Panc1 (cell line): ENCODE measurements at regions not wholly inside any gene's neighbourhood (a gene's known extent, or its start where the extent isn't known, plus 50 kb on each side); places are given as distances from the start of the nearest gene placed in this dataset.
"Not testable (repeated sequence)": the region's sequence is repeated elsewhere in the genome, so short reads cannot be mapped to it uniquely, and the experiment has no call there.

ENCODE experiments used
- ATAC-seq: fragments of 200-7000 bp; cut with Tn5 transposase; 2 replicates; pipeline ENCODE4 v1.9.1; 2020; ENCODE audit warnings: mild to moderate bottlenecking, moderate library complexity
- BruUV-seq: library from RNA; stranded (reverse); fragments of 400-500 nt; replicated peaks from 2 replicates; lab custom pipeline; 2021; lab: Mats Ljungman, UMichigan
- CTCF ChIA-PET: fragments of 300-600 bp; sonication (Branson Sonifier 250); formaldehyde crosslinking; loops from one replicate; lab custom pipeline; 2022; ENCODE audit warnings: antibody characterized with exemption; lab: Charles Lee
- POLR2A ChIA-PET: fragments of 300-600 bp; sonication (Branson Sonifier 250); formaldehyde crosslinking; loops from one replicate; lab custom pipeline; 2022; ENCODE audit warnings: antibody characterized with exemption; lab: Charles Lee
- DNase-seq: peaks from one replicate; pipeline ENCODE4 v3.0.0-alpha.2; 2010; ENCODE audit warnings: low read depth, low spot score
- H3K27ac ChIP-seq: 2 replicates; pipeline ENCODE4 v1.5.1; 2011; ENCODE audit warnings: mild to moderate bottlenecking, low read length, inconsistent platforms
- H3K27me3 ChIP-seq: fragments of 200-500 bp; sonication (Bioruptor generic); 2 replicates; pipeline ENCODE4 v1.6.0; 2014; ENCODE audit warnings: low read length, inconsistent platforms; ENCODE audit not compliant: control insufficient read depth, insufficient read depth
- H3K36me3 ChIP-seq: fragments of 200-500 bp; sonication (Bioruptor generic); 2 replicates; pipeline ENCODE4 v1.5.1; 2014; ENCODE audit warnings: inconsistent platforms, mild to moderate bottlenecking, low read length, moderate library complexity; ENCODE audit not compliant: control insufficient read depth, insufficient read depth
- H3K4me1 ChIP-seq: 2 replicates; pipeline ENCODE4 v1.5.1; 2011; ENCODE audit warnings: inconsistent platforms, mild to moderate bottlenecking, low read length, moderate library complexity; ENCODE audit not compliant: control insufficient read depth, insufficient read depth
- H3K4me3 ChIP-seq, 2 experiments: 2 replicates each; pipeline ENCODE4 v1.5.1; 2011 to 2012; ENCODE audit warnings: low read depth in 2 of 2, low read length in 2 of 2, mild to moderate bottlenecking in 2 of 2, inconsistent platforms in 1 of 2, moderate library complexity in 1 of 2
- H3K9me3 ChIP-seq: fragments of 200-500 bp; sonication (Bioruptor generic); 2 replicates; pipeline ENCODE4 v1.5.1; 2014; ENCODE audit warnings: low read depth, mild to moderate bottlenecking, inconsistent platforms, low read length, moderate library complexity; ENCODE audit not compliant: control insufficient read depth, insufficient read depth
- POLR2AphosphoS5 ChIP-seq: IDR thresholded peaks from 2 replicates; pipeline ENCODE4 v1.6.1; 2012; ENCODE audit warnings: mild to moderate bottlenecking, low read depth, low read length, moderate library complexity
- SIN3A ChIP-seq: IDR thresholded peaks from 2 replicates; pipeline ENCODE4 v1.6.1; 2012; ENCODE audit warnings: low read depth, mild to moderate bottlenecking, low read length, moderate library complexity, borderline replicate concordance; ENCODE audit not compliant: insufficient read depth
- TCF7L2 ChIP-seq: IDR thresholded peaks from 2 replicates; pipeline ENCODE4 v1.6.1; 2011; ENCODE audit warnings: mild to moderate bottlenecking, low read depth, low read length, inconsistent platforms
- in situ Hi-C: cut with HindIII; loops from 2 replicates; pipeline ENCODE4 v1.10.0; 2016; ENCODE audit warnings: low sequenced_read_pairs, low pct_unique_long_range_greater_than_20kb
- intact Hi-C: fragments of 100-400 bp; cut with micrococcal nuclease; formaldehyde crosslinking; loops from one replicate; pipeline ENCODE4 v1.10.0; 2022; ENCODE audit not compliant: unreplicated experiment
- TF ChIP-seq, protein P1 (sequence below): fragments of 450-650 bp; IDR thresholded peaks from 2 replicates; pipeline ENCODE4 v1.5.1; 2017; ENCODE audit warnings: mild to moderate bottlenecking
- TF ChIP-seq, protein P2 (sequence below), 2 experiments: IDR thresholded peaks; 2 replicates each; pipeline ENCODE4 v1.6.1; 2011 to 2012; ENCODE audit warnings: low read depth in 2 of 2, control low read depth in 1 of 2, low read length in 1 of 2, mild to moderate bottlenecking in 1 of 2, moderate library complexity in 1 of 2; ENCODE audit not compliant: insufficient read depth in 1 of 2

DNA sequence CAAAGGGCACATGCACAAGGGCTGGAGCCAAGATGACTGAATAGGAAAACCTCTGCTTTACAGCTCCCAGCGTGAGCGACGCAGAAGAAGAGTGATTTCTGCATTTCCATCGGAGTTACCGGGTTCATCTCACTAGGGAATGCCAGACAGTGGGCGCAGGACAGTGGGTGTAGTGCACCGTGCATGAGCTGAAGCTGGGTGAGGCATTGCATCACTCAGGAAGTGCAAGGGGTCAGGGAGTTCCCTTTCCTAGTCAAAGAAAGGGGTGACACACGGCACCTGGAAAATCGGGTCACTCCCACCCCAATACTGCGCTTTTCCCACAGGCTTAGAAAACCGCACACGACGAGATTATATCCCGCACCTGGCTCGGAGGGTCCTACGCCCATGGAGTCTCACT lies 64.5 kb upstream of the HTR1E start:
- CTCF ChIA-PET, H3K27ac ChIP-seq, H3K4me1 ChIP-seq, H3K36me3 ChIP-seq, ATAC-seq, POLR2A ChIA-PET, BruUV-seq, H3K27me3 ChIP-seq, intact Hi-C loops, DNase-seq, H3K4me3 ChIP-seq, H3K9me3 ChIP-seq, in situ Hi-C loops: not testable (repeated sequence)

DNA sequence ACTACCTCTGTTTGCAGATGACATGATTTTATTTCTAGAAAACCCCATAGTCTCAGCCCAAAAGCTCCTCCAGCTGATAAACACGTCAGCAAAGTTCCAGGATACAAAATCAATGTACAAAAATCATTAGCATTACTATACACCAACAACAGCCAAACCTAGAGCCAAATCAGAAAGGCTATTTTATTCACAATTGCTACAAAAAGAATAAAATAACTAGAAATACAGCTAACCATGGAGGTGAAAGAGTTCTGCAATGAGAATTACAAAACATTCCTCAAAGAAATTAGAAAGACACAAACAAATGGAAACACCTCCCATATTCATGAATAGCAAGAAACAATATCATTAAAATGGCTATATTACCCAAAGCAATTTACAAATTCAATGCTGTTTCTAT lies 65.6 kb upstream of the HTR1E start:
- DNase-seq (no peak), ATAC-seq (no peak)
- BruUV-seq: no TSS peak
- H3K27me3 ChIP-seq: no peaks in the 10 kb centered on the region
- TF ChIP-seq SIN3A (no peak), POLR2AphosphoS5 (no peak), TCF7L2 (no peak)
- TF ChIP-seq, protein P1, sequence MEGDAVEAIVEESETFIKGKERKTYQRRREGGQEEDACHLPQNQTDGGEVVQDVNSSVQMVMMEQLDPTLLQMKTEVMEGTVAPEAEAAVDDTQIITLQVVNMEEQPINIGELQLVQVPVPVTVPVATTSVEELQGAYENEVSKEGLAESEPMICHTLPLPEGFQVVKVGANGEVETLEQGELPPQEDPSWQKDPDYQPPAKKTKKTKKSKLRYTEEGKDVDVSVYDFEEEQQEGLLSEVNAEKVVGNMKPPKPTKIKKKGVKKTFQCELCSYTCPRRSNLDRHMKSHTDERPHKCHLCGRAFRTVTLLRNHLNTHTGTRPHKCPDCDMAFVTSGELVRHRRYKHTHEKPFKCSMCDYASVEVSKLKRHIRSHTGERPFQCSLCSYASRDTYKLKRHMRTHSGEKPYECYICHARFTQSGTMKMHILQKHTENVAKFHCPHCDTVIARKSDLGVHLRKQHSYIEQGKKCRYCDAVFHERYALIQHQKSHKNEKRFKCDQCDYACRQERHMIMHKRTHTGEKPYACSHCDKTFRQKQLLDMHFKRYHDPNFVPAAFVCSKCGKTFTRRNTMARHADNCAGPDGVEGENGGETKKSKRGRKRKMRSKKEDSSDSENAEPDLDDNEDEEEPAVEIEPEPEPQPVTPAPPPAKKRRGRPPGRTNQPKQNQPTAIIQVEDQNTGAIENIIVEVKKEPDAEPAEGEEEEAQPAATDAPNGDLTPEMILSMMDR: no peak
- TF ChIP-seq, protein P2, sequence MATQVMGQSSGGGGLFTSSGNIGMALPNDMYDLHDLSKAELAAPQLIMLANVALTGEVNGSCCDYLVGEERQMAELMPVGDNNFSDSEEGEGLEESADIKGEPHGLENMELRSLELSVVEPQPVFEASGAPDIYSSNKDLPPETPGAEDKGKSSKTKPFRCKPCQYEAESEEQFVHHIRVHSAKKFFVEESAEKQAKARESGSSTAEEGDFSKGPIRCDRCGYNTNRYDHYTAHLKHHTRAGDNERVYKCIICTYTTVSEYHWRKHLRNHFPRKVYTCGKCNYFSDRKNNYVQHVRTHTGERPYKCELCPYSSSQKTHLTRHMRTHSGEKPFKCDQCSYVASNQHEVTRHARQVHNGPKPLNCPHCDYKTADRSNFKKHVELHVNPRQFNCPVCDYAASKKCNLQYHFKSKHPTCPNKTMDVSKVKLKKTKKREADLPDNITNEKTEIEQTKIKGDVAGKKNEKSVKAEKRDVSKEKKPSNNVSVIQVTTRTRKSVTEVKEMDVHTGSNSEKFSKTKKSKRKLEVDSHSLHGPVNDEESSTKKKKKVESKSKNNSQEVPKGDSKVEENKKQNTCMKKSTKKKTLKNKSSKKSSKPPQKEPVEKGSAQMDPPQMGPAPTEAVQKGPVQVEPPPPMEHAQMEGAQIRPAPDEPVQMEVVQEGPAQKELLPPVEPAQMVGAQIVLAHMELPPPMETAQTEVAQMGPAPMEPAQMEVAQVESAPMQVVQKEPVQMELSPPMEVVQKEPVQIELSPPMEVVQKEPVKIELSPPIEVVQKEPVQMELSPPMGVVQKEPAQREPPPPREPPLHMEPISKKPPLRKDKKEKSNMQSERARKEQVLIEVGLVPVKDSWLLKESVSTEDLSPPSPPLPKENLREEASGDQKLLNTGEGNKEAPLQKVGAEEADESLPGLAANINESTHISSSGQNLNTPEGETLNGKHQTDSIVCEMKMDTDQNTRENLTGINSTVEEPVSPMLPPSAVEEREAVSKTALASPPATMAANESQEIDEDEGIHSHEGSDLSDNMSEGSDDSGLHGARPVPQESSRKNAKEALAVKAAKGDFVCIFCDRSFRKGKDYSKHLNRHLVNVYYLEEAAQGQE (IDR thresholded peaks at IDR 0.05; ENCODE audit: insufficient read depth in 1 of 2, low read depth in 2 of 2, low read length in 1 of 2): no peak
- in situ Hi-C loops (no loop called here), intact Hi-C loops (no loop called here)
- POLR2A ChIA-PET: no interaction called here
- H3K27ac ChIP-seq: no peak overlapping the region
- no peak overlapping the region for H3K4me3 ChIP-seq
- no peaks in the 10 kb centered on the region for H3K36me3 ChIP-seq
- H3K4me1 ChIP-seq: no peaks in the 10 kb centered on the region
- CTCF ChIA-PET: no interaction called here
- H3K9me3 ChIP-seq: no peaks in the 10 kb centered on the region

DNA sequence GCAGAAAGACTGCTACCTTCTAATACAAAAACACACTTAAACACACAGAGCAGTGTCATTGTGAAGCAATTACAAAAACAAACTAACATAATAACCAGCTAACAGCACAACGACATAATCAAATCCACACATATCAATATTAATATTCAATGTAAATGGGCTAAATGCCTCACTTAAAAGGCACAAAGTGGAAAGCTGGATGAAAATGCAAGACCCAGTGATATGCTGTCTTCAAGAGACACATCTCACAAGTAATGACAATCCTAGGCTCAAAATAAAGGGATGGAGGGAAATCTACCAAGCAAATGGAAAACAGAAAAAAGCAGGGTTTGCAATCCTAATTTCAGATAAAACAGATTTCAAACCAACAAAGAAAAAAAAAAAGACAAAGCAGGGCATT lies 67.8 kb upstream of the HTR1E start:
- H3K9me3 ChIP-seq: no peaks in the 10 kb centered on the region
- no peaks in the 10 kb centered on the region for H3K36me3 ChIP-seq
- CTCF ChIA-PET: no interaction called here
- no peaks in the 10 kb centered on the region for H3K4me1 ChIP-seq
- no peak overlapping the region for H3K27ac ChIP-seq
- intact Hi-C loops (no loop called here), in situ Hi-C loops (no loop called here)
- ATAC-seq: no peak
- no TSS peak for BruUV-seq
- POLR2A ChIA-PET: no interaction called here
- no peaks in the 10 kb centered on the region for H3K27me3 ChIP-seq
- TF ChIP-seq, protein P1: no peak
- no peak for DNase-seq
- no peak overlapping the region for H3K4me3 ChIP-seq
